Activated naive CD8-positive, alpha-beta T cell treated with anti-CD3 and anti-CD28 coated beads for 36 hours (primary cell): ENCODE measurements at regions not wholly inside any gene's neighbourhood (a gene's known extent, or its start where the extent isn't known, plus 50 kb on each side); places are given as distances from the start of the nearest gene placed in this dataset.
"Not testable (repeated sequence)": the region's sequence is repeated elsewhere in the genome, so short reads cannot be mapped to it uniquely, and the experiment has no call there.

Source experiments
- DNase-seq: peaks from one replicate; pipeline ENCODE4 v3.0.0; 2021
- H3K27ac Mint-ChIP-seq: one replicate; pipeline ENCODE4 v1.8.0; 2022; ENCODE audit warnings: mild to moderate bottlenecking, moderate library complexity, mixed read lengths
- H3K27me3 Mint-ChIP-seq: one replicate; pipeline ENCODE4 v1.8.0; 2022; ENCODE audit warnings: mild to moderate bottlenecking, mixed read lengths
- H3K36me3 Mint-ChIP-seq: one replicate; pipeline ENCODE4 v1.8.0; 2021; ENCODE audit warnings: mild to moderate bottlenecking, mixed read lengths
- H3K4me1 Mint-ChIP-seq: one replicate; pipeline ENCODE4 v1.8.0; 2021; ENCODE audit warnings: mixed read lengths
- H3K4me3 Mint-ChIP-seq: one replicate; pipeline ENCODE4 v1.8.0; 2022; ENCODE audit warnings: mild to moderate bottlenecking, moderate library complexity, mixed read lengths
- H3K9me3 Mint-ChIP-seq: one replicate; pipeline ENCODE4 v1.8.0; 2022; ENCODE audit warnings: mixed read lengths

DNA sequence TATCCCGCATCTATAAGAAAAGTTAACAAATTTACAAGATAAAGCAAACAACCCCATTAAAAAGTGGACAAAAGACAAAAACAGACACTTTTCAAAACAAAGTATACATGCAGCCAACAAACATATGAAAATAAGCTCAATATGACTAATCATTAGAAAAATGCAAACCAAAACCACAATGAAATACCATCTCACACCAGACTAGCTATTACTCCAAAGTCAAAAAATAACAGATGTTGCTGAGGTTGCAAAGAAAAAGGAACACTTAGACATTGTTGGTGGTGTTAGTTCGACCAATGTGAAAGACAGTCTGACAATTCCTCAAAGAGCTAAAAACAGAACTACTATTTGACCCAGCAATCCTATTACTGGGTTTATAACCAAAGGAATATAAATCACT, 968.6 kb upstream of the USP15 start:
- H3K4me1 Mint-ChIP-seq = no peaks in the 10 kb centered on the region
- no peaks in the 10 kb centered on the region for H3K27me3 Mint-ChIP-seq
- no peak overlapping the region for H3K4me3 Mint-ChIP-seq
- H3K36me3 Mint-ChIP-seq = no peaks in the 10 kb centered on the region
- no peak overlapping the region for H3K27ac Mint-ChIP-seq
- no peak for DNase-seq
- peaks cover 14% of the 10 kb centered on the region for H3K9me3 Mint-ChIP-seq

DNA sequence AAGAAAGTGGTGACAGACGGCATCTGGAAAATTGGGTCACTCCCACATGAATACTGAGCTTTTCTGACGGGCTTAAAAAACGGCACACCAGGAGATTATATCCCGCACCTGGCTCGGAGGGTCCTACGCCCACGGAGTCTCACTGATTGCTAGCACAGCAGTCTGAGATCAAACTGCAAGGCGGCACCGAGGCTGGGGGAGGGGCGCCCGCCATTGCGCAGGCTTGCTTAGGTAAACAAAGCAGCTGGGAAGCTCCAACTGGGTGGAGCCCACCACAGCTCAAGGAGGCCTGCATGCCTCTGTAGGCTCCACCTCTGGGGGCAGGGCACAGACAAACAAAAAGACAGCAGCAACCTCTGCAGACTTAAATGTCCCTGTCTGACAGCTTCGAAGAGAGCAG, 966.2 kb upstream of the USP15 start:
- H3K36me3 Mint-ChIP-seq, H3K4me3 Mint-ChIP-seq, H3K4me1 Mint-ChIP-seq, H3K27me3 Mint-ChIP-seq, H3K9me3 Mint-ChIP-seq, H3K27ac Mint-ChIP-seq, DNase-seq: not testable (repeated sequence)

DNA sequence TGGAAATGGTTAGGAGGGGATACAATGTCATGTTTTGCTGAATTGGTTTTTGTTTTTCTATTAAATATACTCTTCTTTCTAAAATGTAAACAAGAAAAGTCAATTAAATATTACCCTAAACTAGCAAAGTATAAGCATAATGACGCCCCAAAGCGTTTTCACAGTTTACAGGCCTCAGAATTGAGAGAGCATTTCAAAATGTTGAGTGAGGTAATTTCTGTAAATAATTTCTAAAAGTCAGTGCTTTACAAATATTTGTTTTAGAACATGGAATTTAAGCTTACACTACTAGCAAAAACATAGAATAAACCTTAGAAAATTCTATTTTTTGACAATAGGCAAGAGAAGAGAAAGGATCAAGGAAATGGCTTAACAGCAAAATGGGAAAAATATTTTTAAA, 958.4 kb upstream of the USP15 start:
- no peaks in the 10 kb centered on the region for H3K36me3 Mint-ChIP-seq
- no peak overlapping the region for H3K4me3 Mint-ChIP-seq
- no peaks in the 10 kb centered on the region for H3K4me1 Mint-ChIP-seq

DNA sequence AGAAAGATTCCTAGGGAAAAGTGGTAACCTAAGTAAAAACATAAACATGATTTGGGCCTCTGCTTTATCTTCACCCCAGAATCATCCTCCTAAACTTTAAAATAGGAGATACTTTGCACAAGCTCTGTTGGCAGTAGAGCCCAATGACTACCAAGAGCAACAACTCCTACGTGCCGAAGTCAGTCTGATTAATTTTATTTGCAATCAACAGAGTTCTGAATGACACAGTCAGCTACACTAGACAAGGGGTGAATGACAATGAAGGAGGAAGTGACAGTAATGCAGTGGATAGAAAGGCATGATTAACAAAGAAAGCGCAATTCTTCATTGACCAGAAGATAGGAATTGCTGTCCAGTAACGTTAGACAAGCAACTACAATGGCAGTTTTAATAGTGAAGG, 957.9 kb upstream of the USP15 start:
- no peak for DNase-seq
- H3K36me3 Mint-ChIP-seq = no peaks in the 10 kb centered on the region
- peaks cover 2% of the 10 kb centered on the region for H3K9me3 Mint-ChIP-seq
- no peaks in the 10 kb centered on the region for H3K4me1 Mint-ChIP-seq
- H3K27ac Mint-ChIP-seq = no peak overlapping the region
- no peaks in the 10 kb centered on the region for H3K27me3 Mint-ChIP-seq
- H3K4me3 Mint-ChIP-seq = no peak overlapping the region

More for the DNA sequence above, 958.4 kb upstream of the USP15 start:
- no peak for DNase-seq
- H3K27ac Mint-ChIP-seq = no peak overlapping the region
- peaks cover 2% of the 10 kb centered on the region for H3K9me3 Mint-ChIP-seq
- H3K27me3 Mint-ChIP-seq = no peaks in the 10 kb centered on the region

DNA sequence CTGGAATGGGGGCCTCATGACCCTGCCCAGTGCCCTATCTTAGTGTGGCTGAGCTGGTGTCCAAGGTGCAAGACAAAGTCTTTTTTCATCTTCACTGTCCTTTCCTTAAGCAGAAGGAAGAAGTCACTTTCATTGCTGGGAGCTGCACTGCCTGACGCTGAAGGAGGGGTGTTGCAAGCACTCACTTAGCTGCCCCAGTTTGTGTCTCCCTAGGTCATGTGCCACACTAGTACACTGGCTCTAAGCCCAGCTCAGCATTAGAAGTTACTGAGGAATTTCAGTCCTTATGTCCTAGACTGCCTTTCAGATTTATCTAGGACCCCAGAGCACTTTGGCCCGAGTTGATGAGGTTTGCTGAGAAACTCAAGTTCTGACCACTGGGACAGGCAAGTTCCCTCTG, 952.0 kb upstream of the USP15 start:
- no peaks in the 10 kb centered on the region for H3K4me1 Mint-ChIP-seq
- no peaks in the 10 kb centered on the region for H3K27me3 Mint-ChIP-seq
- no peaks in the 10 kb centered on the region for H3K36me3 Mint-ChIP-seq
- H3K9me3 Mint-ChIP-seq = no peaks in the 10 kb centered on the region
- no peak overlapping the region for H3K27ac Mint-ChIP-seq
- H3K4me3 Mint-ChIP-seq = no peak overlapping the region
- no peak for DNase-seq

DNA sequence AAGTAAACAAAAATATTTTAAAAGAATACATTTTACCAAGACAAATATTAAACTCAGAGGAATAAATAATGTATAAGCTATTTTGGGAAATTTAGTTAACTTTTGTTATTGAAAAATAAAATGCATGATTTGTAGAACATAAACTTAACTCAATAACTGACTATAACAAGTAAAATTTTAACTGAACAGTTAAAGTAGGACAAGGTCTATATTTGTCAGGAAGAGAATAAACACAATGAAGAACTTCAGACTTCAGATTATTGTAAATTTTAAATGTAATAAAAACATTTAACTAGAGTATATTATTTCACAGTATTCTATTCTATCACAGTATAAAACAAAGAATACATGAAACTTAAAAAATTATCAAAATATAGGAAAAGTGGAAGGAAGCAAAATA, 948.8 kb upstream of the USP15 start:
- H3K36me3 Mint-ChIP-seq = no peaks in the 10 kb centered on the region
- no peak for DNase-seq
- H3K27ac Mint-ChIP-seq = no peak overlapping the region
- H3K9me3 Mint-ChIP-seq = no peaks in the 10 kb centered on the region
- no peak overlapping the region for H3K4me3 Mint-ChIP-seq
- no peaks in the 10 kb centered on the region for H3K4me1 Mint-ChIP-seq
- H3K27me3 Mint-ChIP-seq = no peaks in the 10 kb centered on the region

DNA sequence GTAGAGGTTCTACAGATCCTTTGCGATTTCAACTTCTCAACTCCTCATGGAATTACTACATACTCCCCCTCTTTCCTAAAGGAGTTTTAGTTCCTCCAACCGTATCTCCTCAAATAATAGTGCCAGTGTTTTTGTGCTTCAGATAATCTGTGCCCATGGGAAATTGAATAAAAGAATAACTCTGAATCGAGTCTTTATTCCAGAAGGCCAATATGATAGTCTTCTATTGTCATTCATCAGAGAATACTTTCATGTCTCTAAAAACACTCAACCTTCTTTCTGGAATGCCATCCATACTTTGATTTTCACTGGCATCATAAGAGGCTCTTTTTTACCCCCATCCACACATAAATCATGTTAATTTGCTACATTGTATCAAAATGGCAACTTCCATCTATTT, 911.3 kb upstream of the USP15 start:
- no peaks in the 10 kb centered on the region for H3K27me3 Mint-ChIP-seq
- no peak for DNase-seq
- H3K4me1 Mint-ChIP-seq = no peaks in the 10 kb centered on the region
- H3K36me3 Mint-ChIP-seq = no peaks in the 10 kb centered on the region
- no peak overlapping the region for H3K4me3 Mint-ChIP-seq
- H3K27ac Mint-ChIP-seq = no peak overlapping the region
- no peaks in the 10 kb centered on the region for H3K9me3 Mint-ChIP-seq

DNA sequence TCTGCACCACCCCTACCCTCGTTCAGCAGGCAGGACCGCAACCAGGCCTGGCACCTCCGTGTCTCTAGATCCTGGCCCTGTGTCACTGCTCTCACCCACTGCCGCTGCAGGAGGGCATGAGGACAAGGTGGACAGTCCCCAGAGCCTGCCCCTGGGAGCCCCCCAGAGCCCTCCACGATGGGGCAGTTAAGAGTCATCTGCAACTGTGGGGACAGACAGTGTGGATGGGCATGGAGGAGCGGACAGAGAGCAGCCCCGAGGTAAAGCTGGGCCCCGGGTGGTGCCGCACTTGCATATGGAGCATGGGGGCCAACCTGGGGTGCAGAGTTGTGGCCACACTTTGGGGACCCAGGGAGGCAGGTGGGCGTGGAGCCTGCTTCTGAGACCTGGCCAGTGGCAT, 905.1 kb upstream of the USP15 start:
- no peak for DNase-seq
- no peaks in the 10 kb centered on the region for H3K9me3 Mint-ChIP-seq
- H3K36me3 Mint-ChIP-seq = no peaks in the 10 kb centered on the region
- H3K27me3 Mint-ChIP-seq = no peaks in the 10 kb centered on the region
- H3K4me1 Mint-ChIP-seq = no peaks in the 10 kb centered on the region
- H3K4me3 Mint-ChIP-seq = no peak overlapping the region
- no peak overlapping the region for H3K27ac Mint-ChIP-seq

DNA sequence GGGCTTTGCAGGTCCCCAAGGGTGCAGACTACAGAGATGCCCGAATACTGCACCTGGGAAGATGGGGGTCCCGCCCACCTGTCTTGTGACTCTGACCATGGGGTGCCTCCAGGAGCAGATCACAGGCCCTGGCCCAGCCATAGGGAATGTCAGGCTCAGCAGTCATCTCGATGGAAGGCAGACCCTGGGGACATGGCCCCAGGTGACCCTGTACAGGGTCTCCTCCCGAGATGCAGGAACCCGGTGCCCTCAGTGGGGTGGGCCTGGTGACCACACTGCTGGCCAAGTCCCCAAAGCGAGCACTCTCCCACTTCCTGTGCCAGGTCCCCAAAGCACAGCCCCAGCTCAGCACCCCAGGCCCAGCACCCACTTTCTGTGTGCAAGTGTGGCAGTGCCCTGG, 903.7 kb upstream of the USP15 start:
- DNase-seq = no peak
- no peak overlapping the region for H3K27ac Mint-ChIP-seq
- no peaks in the 10 kb centered on the region for H3K27me3 Mint-ChIP-seq
- H3K9me3 Mint-ChIP-seq = no peaks in the 10 kb centered on the region
- no peaks in the 10 kb centered on the region for H3K36me3 Mint-ChIP-seq
- no peak overlapping the region for H3K4me3 Mint-ChIP-seq
- no peaks in the 10 kb centered on the region for H3K4me1 Mint-ChIP-seq

DNA sequence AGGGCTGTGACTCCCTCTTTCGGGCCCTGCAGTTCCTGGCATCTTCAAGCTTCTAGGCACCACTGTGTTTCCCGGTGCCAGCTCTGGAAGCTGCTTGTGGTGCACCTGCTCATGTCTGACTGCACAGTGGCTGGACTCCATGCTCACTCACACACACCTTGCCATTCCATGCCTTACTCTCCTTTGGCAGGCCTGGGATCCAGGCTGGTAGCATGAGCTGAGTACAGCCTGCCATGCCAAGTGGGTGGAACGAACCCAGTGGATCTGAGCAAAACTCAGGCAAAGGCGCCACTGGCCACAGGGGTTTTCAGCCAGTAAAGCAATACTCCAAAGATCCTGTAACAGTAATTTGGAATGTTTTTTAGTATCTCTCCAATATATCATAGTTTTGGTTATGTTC, 902.7 kb upstream of the USP15 start:
- H3K4me3 Mint-ChIP-seq = no peak overlapping the region
- no peaks in the 10 kb centered on the region for H3K9me3 Mint-ChIP-seq
- H3K27me3 Mint-ChIP-seq = no peaks in the 10 kb centered on the region
- no peaks in the 10 kb centered on the region for H3K4me1 Mint-ChIP-seq
- H3K27ac Mint-ChIP-seq = no peak overlapping the region
- no peak for DNase-seq
- H3K36me3 Mint-ChIP-seq = no peaks in the 10 kb centered on the region

DNA sequence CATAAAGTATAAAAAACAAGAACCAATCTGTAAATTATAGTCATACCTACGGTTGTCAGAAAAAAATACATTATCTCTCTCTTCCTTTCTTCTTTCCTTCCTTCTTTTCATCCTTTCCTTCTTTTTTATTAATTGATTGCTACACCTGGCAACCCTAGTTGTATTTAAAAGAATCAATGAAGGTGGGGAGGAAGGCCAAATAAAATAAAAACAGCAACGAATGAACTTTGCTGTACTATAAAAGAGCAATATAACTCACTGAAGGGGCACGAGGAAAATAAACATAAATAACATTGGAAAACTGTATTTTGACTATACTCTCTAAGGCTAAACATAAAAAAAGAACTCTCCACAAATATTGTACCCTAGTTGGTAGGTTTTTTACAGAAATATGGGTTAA, 898.2 kb upstream of the USP15 start:
- no peak overlapping the region for H3K4me3 Mint-ChIP-seq

DNA sequence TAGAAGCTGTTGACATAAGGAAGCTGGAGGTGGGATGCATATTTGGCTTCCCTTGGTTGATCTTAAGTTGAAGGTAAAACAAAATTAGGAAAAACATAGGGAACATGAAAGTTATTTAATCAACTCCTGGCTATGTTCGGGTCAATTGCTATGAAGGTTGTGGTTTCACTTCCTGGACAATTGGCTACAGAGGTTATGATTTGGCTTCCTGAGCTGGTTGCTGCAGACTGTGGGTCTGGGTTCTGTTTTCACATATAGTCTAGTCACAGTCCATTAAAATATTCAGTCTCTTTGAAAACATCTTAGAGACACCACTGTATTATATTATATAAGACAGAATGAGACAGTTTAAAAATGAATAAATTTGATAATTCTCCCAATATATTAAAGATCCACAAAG, 895.2 kb upstream of the USP15 start:
- no peaks in the 10 kb centered on the region for H3K27me3 Mint-ChIP-seq
- no peaks in the 10 kb centered on the region for H3K4me1 Mint-ChIP-seq
- H3K9me3 Mint-ChIP-seq = no peaks in the 10 kb centered on the region
- H3K27ac Mint-ChIP-seq = no peak overlapping the region
- no peaks in the 10 kb centered on the region for H3K36me3 Mint-ChIP-seq
- no peak overlapping the region for H3K4me3 Mint-ChIP-seq
- no peak for DNase-seq

More for the DNA sequence above, 898.2 kb upstream of the USP15 start:
- Mint-ChIP-seq H3K27me3 (no peaks in the 10 kb centered on the region), H3K36me3 (no peaks in the 10 kb centered on the region), H3K4me1 (no peaks in the 10 kb centered on the region), H3K27ac (no peak overlapping the region), H3K9me3 (no peaks in the 10 kb centered on the region)
- no peak for DNase-seq

DNA sequence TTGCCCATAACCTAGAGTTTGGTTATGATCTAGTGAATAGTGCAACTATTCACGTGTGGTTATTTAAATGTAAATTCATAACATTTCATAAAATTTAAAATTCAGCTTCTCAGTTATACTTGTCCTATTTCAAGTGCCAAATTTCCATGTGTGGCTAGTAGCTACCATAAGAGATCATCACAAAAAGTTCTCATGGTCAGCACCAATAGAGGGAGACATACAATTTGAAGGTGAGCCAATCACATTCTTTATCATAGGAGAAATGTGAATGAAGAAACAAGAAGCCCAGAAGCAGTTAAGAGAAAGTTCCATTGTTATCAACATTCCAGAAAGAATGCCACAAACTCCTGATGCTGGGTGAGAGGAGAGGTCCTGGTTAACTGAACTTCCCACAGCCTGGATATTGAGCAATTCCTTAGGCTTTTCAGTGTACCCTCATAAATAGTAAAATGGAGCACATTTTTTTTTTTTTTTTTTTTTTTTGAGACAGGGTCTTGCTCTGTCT, 892.9 kb upstream of the USP15 start:
- no peak overlapping the region for H3K4me3 Mint-ChIP-seq
- DNase-seq = no peak
- H3K36me3 Mint-ChIP-seq = no peaks in the 10 kb centered on the region
- no peaks in the 10 kb centered on the region for H3K9me3 Mint-ChIP-seq
- no peaks in the 10 kb centered on the region for H3K27me3 Mint-ChIP-seq
- no peaks in the 10 kb centered on the region for H3K4me1 Mint-ChIP-seq
- H3K27ac Mint-ChIP-seq = no peak overlapping the region

DNA sequence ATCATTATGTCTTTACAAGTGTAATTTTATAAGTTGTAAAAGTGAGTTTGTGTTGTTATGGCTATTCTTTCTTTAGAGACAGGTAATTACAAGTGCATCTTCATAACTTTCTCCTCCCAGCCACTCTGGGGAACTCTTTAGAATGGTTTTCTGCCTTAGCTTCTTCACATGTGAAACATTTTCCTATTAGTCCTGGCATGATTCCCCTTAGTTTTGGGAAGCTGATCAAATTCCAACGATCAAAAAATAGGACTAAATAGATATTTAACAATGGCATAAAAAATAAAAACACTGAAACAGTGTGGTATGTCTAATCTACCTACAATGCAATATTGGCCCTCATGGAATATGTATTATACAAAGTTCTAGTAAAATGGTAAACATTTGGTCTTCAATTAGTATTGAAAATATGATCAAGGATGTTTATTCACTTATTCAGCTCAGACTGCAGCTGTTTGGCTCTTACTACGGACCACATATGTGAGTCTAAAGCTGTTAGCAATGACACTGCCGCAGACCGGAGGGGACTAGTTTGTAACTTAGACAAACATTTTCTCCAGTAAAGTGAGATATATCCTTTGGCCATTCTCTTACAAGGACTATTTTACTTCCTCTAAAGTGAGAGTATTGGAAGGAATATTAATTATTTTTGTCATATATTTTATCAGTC, 890.8 kb upstream of the USP15 start:
- no peaks in the 10 kb centered on the region for H3K27me3 Mint-ChIP-seq
- H3K4me1 Mint-ChIP-seq = no peaks in the 10 kb centered on the region
- no peaks in the 10 kb centered on the region for H3K36me3 Mint-ChIP-seq
- no peaks in the 10 kb centered on the region for H3K9me3 Mint-ChIP-seq
- no peak for DNase-seq
- H3K27ac Mint-ChIP-seq = no peak overlapping the region
- no peak overlapping the region for H3K4me3 Mint-ChIP-seq

DNA sequence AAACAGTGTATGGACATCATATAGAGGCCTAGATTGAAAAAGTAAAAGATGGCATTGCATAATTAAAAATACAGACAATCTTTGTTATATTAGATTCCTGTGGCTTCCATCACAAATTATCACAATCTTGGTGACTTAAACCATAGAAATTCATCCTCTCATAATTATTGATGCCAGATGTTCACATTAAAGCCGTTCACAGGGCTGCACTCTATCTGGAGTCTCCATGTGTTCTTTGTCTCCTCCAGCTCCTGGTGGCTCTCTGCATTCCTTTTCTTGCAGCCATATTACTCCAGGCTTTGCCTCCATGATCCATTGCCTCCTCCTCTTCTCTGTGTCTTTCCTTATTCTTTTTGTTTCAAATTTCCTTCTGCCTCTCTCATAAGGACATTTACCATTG, 875.7 kb upstream of the USP15 start:
- H3K27me3 Mint-ChIP-seq = no peaks in the 10 kb centered on the region
- no peaks in the 10 kb centered on the region for H3K36me3 Mint-ChIP-seq
- H3K4me3 Mint-ChIP-seq = no peak overlapping the region
- no peak overlapping the region for H3K27ac Mint-ChIP-seq
- DNase-seq = no peak
- no peaks in the 10 kb centered on the region for H3K4me1 Mint-ChIP-seq
- H3K9me3 Mint-ChIP-seq = peaks cover 7% of the 10 kb centered on the region

DNA sequence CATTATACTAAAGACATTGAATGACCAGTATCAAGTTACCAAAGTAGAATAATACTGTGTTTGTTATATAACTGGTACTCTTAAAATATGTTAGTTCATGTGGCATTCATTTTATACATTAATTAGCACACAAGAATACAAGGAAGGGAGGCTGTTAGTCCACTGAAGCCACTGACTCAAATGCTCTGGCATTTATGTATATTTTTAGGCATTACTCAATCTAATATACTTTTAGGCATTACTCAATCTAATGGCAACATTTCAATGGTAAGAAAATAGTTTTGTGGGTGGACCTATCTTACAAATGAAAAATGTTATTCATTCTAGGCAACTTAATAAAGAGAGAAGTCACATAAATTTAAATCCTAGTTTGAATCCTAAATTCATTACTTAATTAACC, 874.4 kb upstream of the USP15 start:
- no peak for DNase-seq
- no peaks in the 10 kb centered on the region for H3K36me3 Mint-ChIP-seq
- no peak overlapping the region for H3K27ac Mint-ChIP-seq
- peaks cover 8% of the 10 kb centered on the region for H3K9me3 Mint-ChIP-seq
- H3K4me1 Mint-ChIP-seq = no peaks in the 10 kb centered on the region
- no peaks in the 10 kb centered on the region for H3K27me3 Mint-ChIP-seq
- no peak overlapping the region for H3K4me3 Mint-ChIP-seq
